ENCODE measurements at regions not wholly inside any gene's neighbourhood (a gene's known extent, or its start where the extent isn't known, plus 50 kb on each side); places are given as distances from the start of the nearest gene placed in this dataset.

- TF ChIP-seq ZFP30 (CRISPR knock-in tag; IDR thresholded peaks at IDR 0.05) (no peak), CREB5 (CRISPR knock-in tag; IDR thresholded peaks at IDR 0.05; ENCODE audit: low read depth) (no peak), ZC3H10 (CRISPR knock-in tag; IDR thresholded peaks at IDR 0.05) (no peak), PPARA (CRISPR knock-in tag; IDR thresholded peaks at IDR 0.05; ENCODE audit: borderline replicate concordance) (no peak), POU6F1 (CRISPR knock-in tag; IDR thresholded peaks at IDR 0.05; ENCODE audit: borderline replicate concordance, low read depth) (no peak), PATZ1 (CRISPR knock-in tag; IDR thresholded peaks at IDR 0.05; ENCODE audit: borderline replicate concordance) (no peak), RARB (CRISPR knock-in tag; IDR thresholded peaks at IDR 0.05) (no peak)
Observed at GRCh38 chr11:113577356-113578032, 102.3 kb upstream of the DRD2 start.
